ENCODE measurements at regions not wholly inside any gene's neighbourhood (a gene's known extent, or its start where the extent isn't known, plus 50 kb on each side); places are given as distances from the start of the nearest gene placed in this dataset.
"Not testable (repeated sequence)": the region's sequence is repeated elsewhere in the genome, so short reads cannot be mapped to it uniquely, and the experiment has no call there.

- DNase-seq (ENCODE audit: low read depth): no peak
These were observed 135.2 kb downstream of the ELOVL4 start for GRCh38 chr6:79812195-79812594.

GRCh38 chr6:79810871-79811270 lies 136.5 kb downstream of the ELOVL4 start:
- no peak for DNase-seq (ENCODE audit: low read depth)

More at GRCh38 chr6:79812195-79812594, 135.2 kb downstream of the ELOVL4 start:
- H3K4me3 ChIP-seq (ENCODE audit: low read depth, low read length): no peak overlapping the region

GRCh38 chr6:79810185-79810705 lies 137.1 kb downstream of the ELOVL4 start:
- no peak overlapping the region for H3K4me3 ChIP-seq (ENCODE audit: low read depth, low read length)
- DNase-seq (ENCODE audit: low read depth): no peak

More at GRCh38 chr6:79810871-79811270, 136.5 kb downstream of the ELOVL4 start:
- no peak overlapping the region for H3K4me3 ChIP-seq (ENCODE audit: low read depth, low read length)

GRCh38 chr6:79808921-79809320 lies 138.4 kb downstream of the ELOVL4 start:
- H3K4me3 ChIP-seq (ENCODE audit: low read depth, low read length): no peak overlapping the region
- no peak for DNase-seq (ENCODE audit: low read depth)

GRCh38 chr6:79806661-79807060 lies 140.7 kb downstream of the ELOVL4 start:
- DNase-seq (ENCODE audit: low read depth); H3K4me3 ChIP-seq (ENCODE audit: low read depth, low read length): not testable (repeated sequence)

GRCh38 chr6:79804732-79805131 lies 142.6 kb downstream of the ELOVL4 start:
- H3K4me3 ChIP-seq (ENCODE audit: low read depth, low read length): no peak overlapping the region
- DNase-seq (ENCODE audit: low read depth): no peak

- no peak for DNase-seq (ENCODE audit: low read depth)
- no peak overlapping the region for H3K4me3 ChIP-seq (ENCODE audit: low read depth, low read length)
These were observed 143.4 kb downstream of the ELOVL4 start for GRCh38 chr6:79803917-79804316.

GRCh38 chr6:79802657-79803300 lies 144.6 kb downstream of the ELOVL4 start:
- no peak overlapping the region for H3K4me3 ChIP-seq (ENCODE audit: low read depth, low read length)
- no peak for DNase-seq (ENCODE audit: low read depth)

GRCh38 chr6:79801362-79801761 lies 146.0 kb downstream of the ELOVL4 start:
- DNase-seq (ENCODE audit: low read depth): no peak
- H3K4me3 ChIP-seq (ENCODE audit: low read depth, low read length): no peak overlapping the region

- DNase-seq (ENCODE audit: low read depth): no peak
- H3K4me3 ChIP-seq (ENCODE audit: low read depth, low read length): no peak overlapping the region
These were observed 148.5 kb downstream of the ELOVL4 start for GRCh38 chr6:79798841-79799240.

GRCh38 chr6:79797912-79798311 lies 149.4 kb downstream of the ELOVL4 start:
- DNase-seq (ENCODE audit: low read depth): no peak
- H3K4me3 ChIP-seq (ENCODE audit: low read depth, low read length): no peak overlapping the region

- DNase-seq (ENCODE audit: low read depth): no peak
- no peak overlapping the region for H3K4me3 ChIP-seq (ENCODE audit: low read depth, low read length)
These were observed 150.1 kb downstream of the ELOVL4 start for GRCh38 chr6:79797163-79797764.

GRCh38 chr6:79796197-79796596 lies 151.2 kb downstream of the ELOVL4 start:
- DNase-seq (ENCODE audit: low read depth): no peak
- no peak overlapping the region for H3K4me3 ChIP-seq (ENCODE audit: low read depth, low read length)

GRCh38 chr6:79789896-79790295 lies 157.5 kb downstream of the ELOVL4 start:
- no peak overlapping the region for H3K4me3 ChIP-seq (ENCODE audit: low read depth, low read length)
- no peak for DNase-seq (ENCODE audit: low read depth)

- H3K4me3 ChIP-seq (ENCODE audit: low read depth, low read length): no peak overlapping the region
These were observed 157.6 kb downstream of the SH3BGRL2 start for GRCh38 chr6:79788756-79789155.

GRCh38 chr6:79787626-79788025 lies 156.5 kb downstream of the SH3BGRL2 start:
- DNase-seq (ENCODE audit: low read depth): no peak
- H3K4me3 ChIP-seq (ENCODE audit: low read depth, low read length): no peak overlapping the region

More at GRCh38 chr6:79788756-79789155, 157.6 kb downstream of the SH3BGRL2 start:
- no peak for DNase-seq (ENCODE audit: low read depth)

- no peak overlapping the region for H3K4me3 ChIP-seq (ENCODE audit: low read depth, low read length)
- no peak for DNase-seq (ENCODE audit: low read depth)
These were observed 153.2 kb downstream of the SH3BGRL2 start for GRCh38 chr6:79784395-79784753.

- no peak for DNase-seq (ENCODE audit: low read depth)
These were observed 152.7 kb downstream of the SH3BGRL2 start for GRCh38 chr6:79783670-79784394.

GRCh38 chr6:79782792-79783580 lies 151.9 kb downstream of the SH3BGRL2 start:
- no peak overlapping the region for H3K4me3 ChIP-seq (ENCODE audit: low read depth, low read length)
- no peak for DNase-seq (ENCODE audit: low read depth)

More at GRCh38 chr6:79783670-79784394, 152.7 kb downstream of the SH3BGRL2 start:
- H3K4me3 ChIP-seq (ENCODE audit: low read depth, low read length): no peak overlapping the region

GRCh38 chr6:79781916-79782315 lies 150.8 kb downstream of the SH3BGRL2 start:
- DNase-seq (ENCODE audit: low read depth): no peak

More at GRCh38 chr6:79781916-79782315, 150.8 kb downstream of the SH3BGRL2 start:
- H3K4me3 ChIP-seq (ENCODE audit: low read depth, low read length): no peak overlapping the region

Data from skeletal muscle cell (primary cell).